ENCODE measurements at regions not wholly inside any gene's neighbourhood (a gene's known extent, or its start where the extent isn't known, plus 50 kb on each side); places are given as distances from the start of the nearest gene placed in this dataset.

DNA sequence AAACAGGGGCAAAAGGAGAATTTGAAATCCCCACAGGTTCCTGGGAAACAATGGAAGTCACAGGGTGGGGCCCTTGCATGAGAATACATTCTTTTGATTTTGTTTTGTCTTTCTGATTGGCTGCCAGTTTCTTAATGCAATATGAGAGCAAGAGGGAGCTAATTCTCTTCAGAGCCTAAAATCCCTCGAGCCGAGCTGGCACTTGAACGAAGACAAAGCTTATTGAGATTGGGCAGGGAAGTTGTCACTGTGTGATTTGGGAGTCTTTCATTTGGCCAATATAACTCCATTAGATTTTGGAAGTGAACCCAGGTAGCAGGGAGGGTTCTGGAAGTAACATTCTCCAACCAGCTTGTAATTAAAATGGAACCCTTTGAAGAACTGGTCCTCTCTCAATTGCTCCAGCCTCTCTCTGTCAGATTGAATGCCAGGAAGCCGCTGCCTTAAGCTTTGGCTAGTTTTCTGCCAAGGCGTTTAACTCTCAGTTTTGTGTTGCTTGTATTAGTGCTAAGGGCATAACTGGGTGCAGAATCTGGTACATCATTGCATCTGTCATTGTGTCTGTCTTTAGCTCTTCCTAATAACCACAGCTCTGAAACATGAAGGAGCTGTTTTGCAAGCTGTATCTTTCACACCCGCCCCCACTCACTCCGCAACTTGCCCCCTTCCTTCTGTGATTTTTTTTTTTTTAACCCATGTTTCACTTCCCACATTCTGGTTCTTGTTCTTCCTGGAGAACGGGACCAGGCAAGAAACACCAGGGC is 272.0 kb downstream of the MAF start:
- FAIRE-seq, result no peak
- Histone ChIP-seq H3K9ac (ENCODE audit: control insufficient read depth, extremely low read depth, insufficient read depth, low read length) (no peak overlapping the region), H3K4me3 (ENCODE audit: control insufficient read depth in 2 of 3, extremely low read depth in 1 of 3, insufficient read depth in 2 of 3, low read depth in 1 of 3, low read length in 3 of 3) (no peak overlapping the region), H3K9me3 (ENCODE audit: control insufficient read depth, low read depth, low read length) (no peaks in the 10 kb centered on the region), H3K4me1 (ENCODE audit: control insufficient read depth, extremely low read depth, insufficient read depth, low read length) (no peaks in the 10 kb centered on the region), H2AFZ (ENCODE audit: control insufficient read depth, low read length) (no peak overlapping the region), H3K36me3 (ENCODE audit: control insufficient read depth in 2 of 2, extremely low read depth in 1 of 2, insufficient read depth in 2 of 2, low read length in 2 of 2) (no peaks in the 10 kb centered on the region), H3K27me3 (ENCODE audit: control insufficient read depth, extremely low read depth, insufficient read depth, low read length) (peaks cover 12% of the 10 kb centered on the region), H4K20me1 (ENCODE audit: control insufficient read depth, extremely low read depth, insufficient read depth, low read length) (no peaks in the 10 kb centered on the region), H3K9me1 (ENCODE audit: control insufficient read depth, extremely low read depth, insufficient read depth, low read length) (no peaks in the 10 kb centered on the region), H3K4me2 (ENCODE audit: control insufficient read depth, extremely low read depth, insufficient read depth, low read depth, low read length) (no peak overlapping the region), H3K79me2 (ENCODE audit: control insufficient read depth, insufficient read depth, low read length) (no peaks in the 10 kb centered on the region), H3K27ac (ENCODE audit: control insufficient read depth, insufficient read depth, low read length) (no peak overlapping the region)
- DNase-seq (ENCODE audit: low read depth, low spot score), result no peak
- dilution Hi-C loops (cut with MboI; ENCODE audit: extremely low pct_ligation_motif_present, low sequenced_read_pairs), result no loop called here
- TF ChIP-seq EZH2 (IDR thresholded peaks at IDR 0.05; ENCODE audit: low read length), result no peak
- TF ChIP-seq CTCF (optimal IDR thresholded peaks at IDR 0.05 in 1 of 3, IDR thresholded peaks at IDR 0.05 in 1 of 3, conservative IDR thresholded peaks at IDR 0.05 in 1 of 3; ENCODE audit: extremely low read depth in 1 of 3, insufficient read depth in 2 of 3, low read length in 3 of 3), result no peak

DNA sequence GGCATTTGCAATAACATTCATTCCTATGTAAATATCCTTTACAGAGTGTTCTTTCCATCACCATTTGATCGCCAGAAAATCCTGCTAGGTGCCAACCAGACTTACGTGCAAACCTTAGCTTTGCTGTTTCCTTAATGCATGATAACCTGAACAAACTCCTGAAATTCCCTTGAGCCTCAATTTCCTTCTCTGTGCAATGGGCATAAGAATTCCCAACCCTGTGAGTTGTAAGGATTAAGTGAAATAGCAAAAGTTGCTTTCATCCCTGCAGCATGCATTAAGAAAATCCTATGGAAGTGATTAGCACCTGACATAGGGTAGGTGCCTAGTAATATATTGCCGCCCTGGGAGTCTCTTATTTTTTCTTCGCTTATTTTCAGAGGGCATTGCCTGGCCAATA is 272.7 kb downstream of the MAF start:
- no peak for FAIRE-seq
- H3K4me1 ChIP-seq (ENCODE audit: control insufficient read depth, extremely low read depth, insufficient read depth, low read length), result no peaks in the 10 kb centered on the region
- no peak overlapping the region for H3K4me2 ChIP-seq (ENCODE audit: control insufficient read depth, extremely low read depth, insufficient read depth, low read depth, low read length)
- H3K9me3 ChIP-seq (ENCODE audit: control insufficient read depth, low read depth, low read length), result no peaks in the 10 kb centered on the region
- H3K79me2 ChIP-seq (ENCODE audit: control insufficient read depth, insufficient read depth, low read length), result no peaks in the 10 kb centered on the region
- H3K36me3 ChIP-seq (ENCODE audit: control insufficient read depth in 2 of 2, extremely low read depth in 1 of 2, insufficient read depth in 2 of 2, low read length in 2 of 2), result no peaks in the 10 kb centered on the region
- H3K9me1 ChIP-seq (ENCODE audit: control insufficient read depth, extremely low read depth, insufficient read depth, low read length), result no peaks in the 10 kb centered on the region
- no peak for TF ChIP-seq EZH2 (IDR thresholded peaks at IDR 0.05; ENCODE audit: low read length)
- no peak for TF ChIP-seq CTCF (optimal IDR thresholded peaks at IDR 0.05 in 1 of 3, IDR thresholded peaks at IDR 0.05 in 1 of 3, conservative IDR thresholded peaks at IDR 0.05 in 1 of 3; ENCODE audit: extremely low read depth in 1 of 3, insufficient read depth in 2 of 3, low read length in 3 of 3)
- no peak overlapping the region for H2AFZ ChIP-seq (ENCODE audit: control insufficient read depth, low read length)
- no peak for DNase-seq (ENCODE audit: low read depth, low spot score)
- H3K4me3 ChIP-seq (ENCODE audit: control insufficient read depth in 2 of 3, extremely low read depth in 1 of 3, insufficient read depth in 2 of 3, low read depth in 1 of 3, low read length in 3 of 3), result no peak overlapping the region
- no peak overlapping the region for H3K27ac ChIP-seq (ENCODE audit: control insufficient read depth, insufficient read depth, low read length)
- peaks cover 12% of the 10 kb centered on the region for H3K27me3 ChIP-seq (ENCODE audit: control insufficient read depth, extremely low read depth, insufficient read depth, low read length)
- H4K20me1 ChIP-seq (ENCODE audit: control insufficient read depth, extremely low read depth, insufficient read depth, low read length), result no peaks in the 10 kb centered on the region
- H3K9ac ChIP-seq (ENCODE audit: control insufficient read depth, extremely low read depth, insufficient read depth, low read length), result no peak overlapping the region
- dilution Hi-C loops (cut with MboI; ENCODE audit: extremely low pct_ligation_motif_present, low sequenced_read_pairs), result no loop called here

Data from keratinocyte (primary cell).